GM13977 (cell line): ENCODE measurements at regions not wholly inside any gene's neighbourhood (a gene's known extent, or its start where the extent isn't known, plus 50 kb on each side); places are given as distances from the start of the nearest gene placed in this dataset.
"Not testable (repeated sequence)": the region's sequence is repeated elsewhere in the genome, so short reads cannot be mapped to it uniquely, and the experiment has no call there.

Experiments
- DNase-seq: peaks from one replicate; pipeline ENCODE4 v3.0.0; 2012; ENCODE audit warnings: low spot score
- in situ Hi-C: fragments of 300-500 bp; cut with MboI; formaldehyde crosslinking; loops from one replicate; pipeline ENCODE4 v1.12.0; 2022; ENCODE audit warnings: low sequenced_read_pairs, low pct_unique_long_range_greater_than_20kb, mixed read lengths, inconsistent platforms; ENCODE audit not compliant: unreplicated experiment
- TF ChIP-seq, protein P1 (sequence below): IDR thresholded peaks from 2 replicates; pipeline ENCODE4 v1.5.1; 2012; ENCODE audit warnings: mild to moderate bottlenecking, control low read depth; ENCODE audit not compliant: insufficient read depth; ENCODE audit errors: extremely low read depth, missing control alignments

DNA sequence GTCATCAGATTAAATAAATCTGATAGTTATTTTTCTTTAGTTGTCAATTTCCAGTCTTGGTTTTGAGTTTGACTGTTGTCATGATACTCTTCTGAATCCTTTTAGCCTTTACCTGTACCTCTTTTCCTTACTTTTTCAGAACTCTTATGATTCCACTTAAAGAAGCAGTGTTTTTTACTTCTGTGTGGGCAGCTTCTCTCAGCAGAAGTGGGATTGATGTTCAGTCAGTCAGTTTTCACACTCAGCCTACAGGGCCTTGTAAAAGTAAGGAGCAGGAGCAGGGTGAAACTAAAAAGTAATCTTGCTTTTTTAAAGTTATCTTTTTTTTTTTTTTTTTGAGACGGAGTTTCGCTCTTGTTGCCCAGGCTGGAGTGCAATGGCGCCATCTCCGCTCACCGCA, 75.1 kb downstream of the HAUS1 start:
- TF ChIP-seq, protein P1, sequence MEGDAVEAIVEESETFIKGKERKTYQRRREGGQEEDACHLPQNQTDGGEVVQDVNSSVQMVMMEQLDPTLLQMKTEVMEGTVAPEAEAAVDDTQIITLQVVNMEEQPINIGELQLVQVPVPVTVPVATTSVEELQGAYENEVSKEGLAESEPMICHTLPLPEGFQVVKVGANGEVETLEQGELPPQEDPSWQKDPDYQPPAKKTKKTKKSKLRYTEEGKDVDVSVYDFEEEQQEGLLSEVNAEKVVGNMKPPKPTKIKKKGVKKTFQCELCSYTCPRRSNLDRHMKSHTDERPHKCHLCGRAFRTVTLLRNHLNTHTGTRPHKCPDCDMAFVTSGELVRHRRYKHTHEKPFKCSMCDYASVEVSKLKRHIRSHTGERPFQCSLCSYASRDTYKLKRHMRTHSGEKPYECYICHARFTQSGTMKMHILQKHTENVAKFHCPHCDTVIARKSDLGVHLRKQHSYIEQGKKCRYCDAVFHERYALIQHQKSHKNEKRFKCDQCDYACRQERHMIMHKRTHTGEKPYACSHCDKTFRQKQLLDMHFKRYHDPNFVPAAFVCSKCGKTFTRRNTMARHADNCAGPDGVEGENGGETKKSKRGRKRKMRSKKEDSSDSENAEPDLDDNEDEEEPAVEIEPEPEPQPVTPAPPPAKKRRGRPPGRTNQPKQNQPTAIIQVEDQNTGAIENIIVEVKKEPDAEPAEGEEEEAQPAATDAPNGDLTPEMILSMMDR, result no peak
- in situ Hi-C loops, result no loop called here
- DNase-seq, result no peak

DNA sequence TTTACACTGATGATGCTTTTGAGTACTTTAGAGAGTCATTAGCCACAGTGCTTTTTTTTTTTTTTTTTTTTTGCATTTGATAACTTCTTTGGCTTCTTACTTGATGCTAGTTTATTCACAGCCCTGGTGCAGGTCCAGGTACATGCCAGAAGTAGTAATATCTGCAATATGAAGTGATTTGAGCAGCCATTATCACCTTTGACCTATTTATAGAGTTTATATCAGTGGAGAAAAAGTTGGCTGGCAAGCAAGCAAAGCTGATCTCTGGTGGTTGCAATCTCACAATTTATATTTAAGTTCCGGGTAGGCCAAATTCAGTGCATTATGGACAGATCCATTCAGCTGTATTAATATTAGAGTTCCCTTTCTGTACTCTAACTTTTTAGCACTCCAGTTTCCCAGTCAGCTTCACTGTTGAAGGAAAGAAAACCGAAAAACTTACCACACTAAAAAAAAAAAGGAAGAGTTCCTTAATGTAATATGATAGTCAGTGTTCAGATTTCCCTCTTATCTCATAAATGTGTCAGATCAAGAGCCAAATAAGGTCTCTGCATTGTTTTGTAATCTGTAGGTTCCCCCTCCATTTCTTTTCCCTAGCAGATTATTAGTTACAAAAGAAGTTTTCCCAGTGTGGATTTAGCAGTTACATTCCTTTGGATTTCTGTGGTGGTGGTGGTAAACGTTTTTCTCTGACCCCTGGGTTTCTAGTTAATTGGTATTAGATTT, 78.6 kb downstream of the HAUS1 start:
- in situ Hi-C loops, result no loop called here
- TF ChIP-seq, protein P1, result no peak
- no peak for DNase-seq

DNA sequence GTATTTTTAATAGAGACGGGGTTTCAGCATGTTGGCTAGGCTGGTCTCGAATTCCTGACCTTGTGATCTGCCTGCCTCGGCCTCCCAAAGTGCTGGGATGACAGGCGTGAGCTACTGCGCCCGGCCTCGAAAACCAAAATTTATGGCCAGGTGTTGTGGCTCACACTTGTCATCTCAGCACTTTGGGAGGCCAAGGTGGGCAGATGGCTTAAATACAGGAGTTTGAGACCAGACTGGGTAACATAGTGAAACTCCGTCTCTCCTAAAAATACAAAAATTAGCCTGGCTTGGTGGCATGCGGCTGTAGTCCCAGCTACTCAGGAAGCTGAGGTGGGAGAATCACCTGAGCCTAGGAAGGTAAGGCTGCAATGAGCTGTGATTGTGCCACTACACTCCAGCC, 80.1 kb downstream of the HAUS1 start:
- DNase-seq, in situ Hi-C loops: not testable (repeated sequence)

DNA sequence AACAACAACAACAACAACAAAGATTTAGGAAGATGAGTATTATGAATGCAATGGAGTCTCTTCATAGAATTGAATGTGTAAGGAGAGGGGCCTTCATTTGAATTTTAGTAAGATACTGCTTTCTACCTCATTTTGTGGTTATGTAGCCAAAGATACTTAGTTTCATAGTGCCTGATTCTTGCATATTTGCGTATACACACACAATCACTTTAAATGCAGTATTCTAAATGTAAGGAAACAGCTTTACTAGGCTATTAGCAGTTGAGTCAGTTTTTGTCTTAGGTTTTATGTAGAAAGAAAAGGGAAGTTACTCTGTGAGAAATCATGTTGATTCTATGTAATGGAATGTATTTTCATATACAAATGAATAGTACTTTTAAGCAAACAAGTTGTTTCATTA, 80.5 kb downstream of the HAUS1 start:
- DNase-seq, result no peak
- in situ Hi-C loops, result no loop called here
- TF ChIP-seq, protein P1, result no peak

DNA sequence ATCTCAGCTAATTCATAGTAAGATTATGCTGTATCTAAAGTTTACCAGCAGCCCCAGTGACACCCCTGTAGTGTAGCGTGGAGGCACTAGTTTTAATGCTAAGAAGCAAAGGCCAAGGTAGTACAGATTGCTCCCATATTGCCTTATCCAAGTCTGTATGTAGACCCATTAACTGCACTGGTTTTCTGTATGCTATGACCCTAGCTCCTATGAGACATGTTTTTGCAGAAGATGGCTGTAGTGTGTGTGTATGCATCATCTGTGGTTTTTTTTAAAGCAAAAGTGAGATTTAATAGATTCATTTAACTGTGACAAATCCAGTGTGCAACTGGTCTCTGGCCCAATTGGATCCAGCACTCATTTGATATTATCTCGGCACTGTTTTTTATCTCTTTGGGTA, 86.5 kb downstream of the HAUS1 start:
- in situ Hi-C loops, result no loop called here
- TF ChIP-seq, protein P1, result no peak
- no peak for DNase-seq

DNA sequence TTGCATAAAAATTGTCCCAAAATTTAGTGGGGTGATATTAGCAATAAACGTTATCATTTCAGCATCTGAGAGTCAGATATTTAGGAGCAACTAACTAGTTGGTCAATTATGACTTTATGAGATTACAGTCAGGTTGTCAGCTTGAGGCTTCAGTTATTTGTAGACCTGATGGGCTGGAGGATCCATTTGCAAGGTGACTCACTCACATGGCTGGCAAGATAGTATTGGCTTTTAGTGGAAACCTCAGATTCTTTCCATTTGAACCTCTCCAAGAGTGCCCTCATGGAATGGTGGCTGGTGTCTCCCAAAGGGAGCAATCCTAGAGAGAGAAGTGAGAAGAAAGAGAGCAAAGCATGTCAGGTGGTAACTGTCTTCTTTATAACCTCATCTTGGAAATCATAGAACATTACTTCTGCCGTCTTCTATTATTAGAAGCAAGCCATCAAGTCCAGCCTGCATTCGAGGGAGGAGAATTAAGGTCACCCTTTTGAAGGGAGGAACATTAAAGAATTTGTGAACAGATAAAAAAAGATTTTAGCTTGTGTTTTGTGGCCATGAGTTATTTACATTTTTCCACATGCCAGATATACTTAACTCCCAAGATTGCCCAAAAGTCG, 92.5 kb downstream of the HAUS1 start:
- DNase-seq, result no peak
- TF ChIP-seq, protein P1, result no peak
- in situ Hi-C loops, result no loop called here

DNA sequence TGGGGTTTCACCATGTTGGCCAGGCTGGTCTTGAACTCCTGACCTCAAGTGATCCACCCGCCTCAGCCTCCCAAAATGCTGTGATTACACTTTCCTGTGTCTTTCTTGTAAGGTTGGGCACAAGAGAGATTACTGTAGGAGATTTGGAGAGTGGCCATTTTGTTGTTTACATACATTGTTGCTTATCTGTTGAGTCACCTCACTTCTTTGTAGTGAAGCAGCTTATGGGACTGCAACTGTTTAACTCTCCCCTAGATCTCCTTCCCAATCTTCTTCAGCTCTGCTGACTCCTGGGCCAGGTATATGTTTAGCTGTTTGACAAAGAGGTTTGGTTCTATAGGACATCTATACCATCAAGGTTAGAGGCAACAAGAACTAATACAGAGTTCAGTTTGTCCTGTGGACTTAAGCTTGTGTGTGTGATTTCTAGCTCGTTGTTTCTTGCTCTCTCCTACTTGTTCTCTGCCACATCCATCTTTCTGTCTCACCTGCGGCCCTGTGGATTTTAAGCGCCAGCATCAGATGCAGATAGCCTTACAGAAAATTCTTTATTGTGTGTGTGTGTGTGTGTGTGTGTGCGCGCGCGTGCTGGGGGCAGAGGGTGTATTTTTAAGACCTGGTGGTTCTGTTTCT, 95.4 kb downstream of the HAUS1 start:
- TF ChIP-seq, protein P1, result no peak
- in situ Hi-C loops, result no loop called here
- no peak for DNase-seq

DNA sequence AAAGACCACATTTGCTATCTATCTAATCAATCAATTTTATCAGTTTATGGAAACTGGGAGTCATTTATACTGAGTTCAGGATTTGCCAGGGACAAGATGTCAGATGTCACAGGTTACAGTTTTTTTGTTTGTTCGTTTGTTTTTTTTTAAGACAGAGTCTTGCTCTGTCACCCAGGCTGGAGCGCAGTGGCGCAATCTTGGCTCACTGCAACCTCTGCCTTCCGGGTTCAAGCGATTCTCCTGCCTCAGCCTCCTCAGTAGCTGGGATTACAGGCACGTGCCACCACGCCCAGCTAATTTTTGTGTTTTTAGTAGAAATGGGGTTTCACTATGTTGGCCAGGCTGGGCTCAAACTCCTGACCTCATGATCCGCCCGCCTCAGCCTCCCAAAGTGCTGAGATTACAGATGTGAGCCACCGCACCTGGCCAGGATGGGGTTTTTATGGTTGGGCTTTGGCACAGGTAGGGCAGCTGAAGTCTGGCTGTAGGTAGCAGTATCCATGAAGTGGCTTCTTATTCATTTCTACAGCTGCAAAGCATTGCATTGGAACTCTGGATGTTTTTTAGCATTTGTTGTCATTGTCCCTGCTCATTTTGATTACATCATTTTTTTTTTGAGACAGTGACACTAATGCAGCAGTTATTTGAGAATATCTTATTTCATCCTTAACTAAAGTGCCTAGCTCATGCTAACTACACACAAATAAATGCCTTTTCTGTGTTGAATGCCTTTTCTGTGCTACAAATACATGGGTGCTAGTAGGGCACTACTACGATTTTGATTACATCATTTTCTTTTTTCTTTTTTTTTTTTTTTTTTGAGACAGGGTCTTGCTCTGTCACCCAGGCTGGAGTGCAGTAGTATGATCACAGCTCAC, 96.2 kb downstream of the HAUS1 start:
- in situ Hi-C loops, DNase-seq: not testable (repeated sequence)
